ENCODE measurements at regions not wholly inside any gene's neighbourhood (a gene's known extent, or its start where the extent isn't known, plus 50 kb on each side); places are given as distances from the start of the nearest gene placed in this dataset.

DNA sequence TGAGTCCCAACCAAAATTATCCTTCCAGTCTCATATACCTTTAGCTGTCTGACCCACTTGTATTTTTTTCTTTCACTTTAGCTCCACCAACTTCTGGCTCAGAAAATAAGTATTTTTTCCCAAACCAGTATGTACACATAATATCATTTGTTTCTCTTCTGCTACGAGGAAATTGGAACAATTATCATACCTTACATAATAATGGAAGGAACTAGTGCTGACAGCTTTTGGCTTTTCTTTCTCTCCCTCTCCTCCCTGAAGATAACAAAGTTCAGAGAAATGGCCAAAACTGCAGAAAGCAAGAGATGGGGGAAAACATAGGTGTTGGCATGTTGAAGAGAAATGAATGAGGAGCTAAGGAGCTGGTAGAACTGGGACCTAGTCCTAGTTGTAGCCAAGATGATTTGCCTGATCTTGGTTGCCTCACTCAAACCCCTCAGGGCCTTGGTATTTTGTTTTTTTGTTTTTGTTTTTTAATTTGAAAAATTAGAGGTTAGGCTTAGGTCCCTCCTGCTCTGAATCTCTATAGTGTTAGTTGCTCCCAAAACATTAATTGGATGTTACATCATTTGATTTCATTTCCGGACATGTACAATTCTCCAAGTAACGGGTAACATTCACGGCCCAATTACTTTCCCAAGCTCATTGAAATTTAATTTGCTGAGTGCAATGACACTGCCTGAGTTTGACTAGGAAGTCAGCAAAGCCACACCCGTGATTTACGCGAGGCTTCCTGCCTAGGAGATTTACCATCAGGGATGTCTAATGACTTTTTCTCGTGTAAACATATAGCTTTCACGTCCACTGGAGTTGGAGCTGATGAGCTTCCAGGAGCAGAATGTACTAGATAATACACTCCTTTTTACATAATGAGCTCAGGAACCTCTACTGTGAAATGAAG lies 291.6 kb downstream of the TLE1 start (continued):
- TF ChIP-seq POLR2A (IDR thresholded peaks at IDR 0.05; ENCODE audit: control extremely low read depth in 1 of 2, low read depth in 2 of 2, low read length in 2 of 2), result no peak
